ENCODE measurements at regions not wholly inside any gene's neighbourhood (a gene's known extent, or its start where the extent isn't known, plus 50 kb on each side); places are given as distances from the start of the nearest gene placed in this dataset.

DNA sequence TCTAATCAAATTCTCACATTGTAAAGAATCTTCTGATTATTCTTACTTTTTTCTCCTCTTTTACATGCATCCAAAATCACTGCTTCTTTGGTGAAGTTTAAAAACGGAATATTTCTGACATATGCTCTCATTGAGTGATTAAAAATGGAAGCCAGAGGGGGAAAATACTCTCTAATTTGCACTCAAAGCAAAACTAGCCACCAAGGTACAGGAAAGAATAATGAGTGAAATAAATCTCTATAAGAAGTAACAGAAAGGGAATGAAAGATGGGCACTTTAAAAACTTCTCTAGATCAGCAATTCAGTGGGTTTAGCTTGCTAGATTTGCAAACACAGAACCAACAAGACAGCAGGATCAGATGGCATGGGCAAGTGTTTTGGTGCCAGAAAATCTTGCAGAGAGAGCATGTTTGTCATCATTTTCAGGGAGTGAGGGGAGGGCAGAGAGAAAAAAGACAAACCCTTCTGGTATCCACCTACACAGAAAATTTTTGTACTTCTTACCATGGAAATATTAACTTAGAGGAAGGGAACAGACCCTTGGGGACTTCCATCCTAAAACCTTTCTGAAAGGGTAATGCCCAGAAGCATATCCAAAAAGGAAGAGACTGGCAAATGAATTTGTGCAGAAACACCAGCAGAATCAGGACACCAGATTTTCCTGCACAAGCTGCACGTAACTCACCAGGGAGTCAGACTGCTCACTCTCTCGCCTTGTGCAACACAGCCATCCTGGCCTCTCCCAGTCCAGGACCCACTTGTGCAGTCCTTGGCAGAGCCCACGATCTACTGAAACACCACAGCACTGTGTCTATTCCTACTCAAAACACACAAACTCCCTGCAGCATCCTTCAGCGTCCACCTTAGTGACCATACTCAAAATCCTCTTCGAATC is 270.2 kb upstream of the PRDM1 start:
- DNase-seq (ENCODE audit: low spot score) = no peak

GRCh38 chr6:105814745-105815536 is 271.2 kb upstream of the PRDM1 start:
- DNase-seq (ENCODE audit: low spot score) = no peak

DNA sequence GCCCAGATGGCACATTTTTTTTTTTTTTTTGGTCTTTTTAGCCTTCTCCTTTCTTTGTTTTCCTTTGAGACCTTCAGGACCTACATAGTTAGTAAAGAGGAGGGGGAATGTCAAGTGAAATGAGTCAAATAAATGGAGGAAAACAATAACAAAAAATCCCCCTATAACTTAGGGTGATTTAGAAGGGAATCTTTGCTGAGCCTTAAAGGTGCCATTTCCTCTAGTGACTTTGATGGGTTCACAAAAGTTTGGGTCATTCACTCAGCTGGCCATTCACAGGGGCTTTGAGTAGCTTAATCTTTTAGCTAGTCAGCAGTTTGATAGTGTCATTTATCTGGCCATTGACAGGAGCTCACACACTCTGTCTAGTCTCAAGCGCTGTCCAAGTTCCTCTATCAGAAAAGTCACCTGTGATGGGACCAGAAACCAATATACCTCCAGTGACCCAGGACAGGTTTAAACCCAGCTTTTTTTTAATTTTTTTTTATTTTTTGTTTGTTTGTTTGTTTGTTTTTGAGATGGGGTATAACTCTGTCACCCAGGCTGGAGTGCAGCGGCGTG is 275.1 kb upstream of the PRDM1 start:
- DNase-seq (ENCODE audit: low spot score) = no peak

- DNase-seq (ENCODE audit: low spot score) = peak; percentile 81
These were observed 275.8 kb upstream of the PRDM1 start for GRCh38 chr6:105810105-105810921.

- no peak for DNase-seq (ENCODE audit: low spot score)
These were observed 277.6 kb upstream of the PRDM1 start for GRCh38 chr6:105808571-105808970.

- no peak for DNase-seq (ENCODE audit: low spot score)
These were observed 278.2 kb upstream of the PRDM1 start for GRCh38 chr6:105807905-105808304.

GRCh38 chr6:105806486-105806920 is 279.6 kb upstream of the PRDM1 start:
- DNase-seq (ENCODE audit: low spot score) = no peak

DNA sequence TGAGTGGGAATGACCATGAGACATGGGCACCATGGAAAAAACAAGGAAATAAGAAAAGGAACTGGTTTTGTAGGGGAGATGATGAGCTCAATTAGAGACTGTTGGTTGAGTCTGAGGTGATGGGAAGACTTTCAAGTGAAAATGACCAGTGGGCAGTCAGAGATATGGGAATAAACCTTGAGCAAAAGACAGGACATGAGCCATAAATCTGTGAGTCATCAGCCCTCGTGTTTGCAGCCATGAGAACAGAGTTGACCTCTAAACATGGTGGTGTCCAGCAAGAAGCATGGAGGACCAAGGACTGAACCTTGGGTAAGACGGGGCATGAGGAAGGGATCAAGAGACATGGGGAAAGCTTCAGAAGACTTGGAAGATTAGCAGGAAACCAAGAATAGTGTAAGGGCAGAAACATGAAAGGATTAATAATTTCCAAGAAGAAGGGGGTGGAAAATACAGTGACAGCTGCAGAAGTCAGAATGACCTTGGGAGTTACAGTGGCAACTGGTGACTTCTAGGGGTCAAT is 280.6 kb upstream of the PRDM1 start:
- DNase-seq (ENCODE audit: low spot score) = no peak

GRCh38 chr6:105804424-105804823 is 281.7 kb upstream of the PRDM1 start:
- peak; percentile 22 for DNase-seq (ENCODE audit: low spot score)

GRCh38 chr6:105804000-105804399 is 282.1 kb upstream of the PRDM1 start:
- no peak for DNase-seq (ENCODE audit: low spot score)

GRCh38 chr6:105803442-105803841 is 282.7 kb upstream of the PRDM1 start:
- no peak for DNase-seq (ENCODE audit: low spot score)

- no peak for DNase-seq (ENCODE audit: low spot score)
These were observed 283.4 kb upstream of the PRDM1 start for GRCh38 chr6:105802703-105803102.

DNA sequence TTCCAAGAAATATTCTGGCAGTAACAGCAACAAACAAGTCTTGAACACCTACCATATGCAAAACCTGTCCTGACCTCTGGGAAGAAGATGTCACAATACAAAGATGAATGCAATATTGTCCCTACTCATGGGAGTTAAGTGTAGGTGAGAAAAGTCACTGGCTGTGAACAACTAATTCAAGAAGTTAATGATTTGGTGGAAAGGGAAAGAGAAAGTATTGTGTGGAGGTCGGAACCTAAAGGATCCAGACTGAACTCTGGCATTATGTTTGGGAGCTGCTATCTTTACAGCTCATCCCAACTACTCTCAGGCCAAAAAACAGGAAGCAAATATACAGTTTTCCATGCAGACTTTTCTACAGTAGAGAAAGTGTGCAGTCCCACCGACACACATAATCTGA is 285.3 kb upstream of the PRDM1 start:
- no peak for DNase-seq (ENCODE audit: low spot score)

DNA sequence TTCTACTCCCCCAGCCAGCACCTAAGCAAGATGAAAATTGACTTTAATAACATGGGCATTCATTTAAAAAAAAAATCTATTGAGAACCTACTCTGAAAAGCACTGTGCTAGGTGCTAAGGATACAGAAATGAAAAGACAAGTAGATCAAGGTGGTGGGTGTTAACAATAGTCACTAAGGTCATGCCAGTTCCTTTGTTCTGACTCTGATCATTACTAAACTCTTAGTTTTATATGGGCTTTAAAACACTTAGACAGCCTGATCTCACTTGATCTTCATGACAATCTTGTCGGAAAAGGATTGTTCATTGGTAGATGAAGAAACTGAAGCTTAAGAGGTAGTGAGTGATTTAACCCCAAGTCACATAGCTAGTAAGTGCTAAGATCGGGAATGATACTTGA is 285.7 kb upstream of the PRDM1 start:
- DNase-seq (ENCODE audit: low spot score) = no peak

- DNase-seq (ENCODE audit: low spot score) = peak; percentile 20
These were observed 287.1 kb upstream of the PRDM1 start for GRCh38 chr6:105799056-105799455.

- peak; percentile 84 for DNase-seq (ENCODE audit: low spot score)
These were observed 288.1 kb upstream of the PRDM1 start for GRCh38 chr6:105797983-105798453.

DNA sequence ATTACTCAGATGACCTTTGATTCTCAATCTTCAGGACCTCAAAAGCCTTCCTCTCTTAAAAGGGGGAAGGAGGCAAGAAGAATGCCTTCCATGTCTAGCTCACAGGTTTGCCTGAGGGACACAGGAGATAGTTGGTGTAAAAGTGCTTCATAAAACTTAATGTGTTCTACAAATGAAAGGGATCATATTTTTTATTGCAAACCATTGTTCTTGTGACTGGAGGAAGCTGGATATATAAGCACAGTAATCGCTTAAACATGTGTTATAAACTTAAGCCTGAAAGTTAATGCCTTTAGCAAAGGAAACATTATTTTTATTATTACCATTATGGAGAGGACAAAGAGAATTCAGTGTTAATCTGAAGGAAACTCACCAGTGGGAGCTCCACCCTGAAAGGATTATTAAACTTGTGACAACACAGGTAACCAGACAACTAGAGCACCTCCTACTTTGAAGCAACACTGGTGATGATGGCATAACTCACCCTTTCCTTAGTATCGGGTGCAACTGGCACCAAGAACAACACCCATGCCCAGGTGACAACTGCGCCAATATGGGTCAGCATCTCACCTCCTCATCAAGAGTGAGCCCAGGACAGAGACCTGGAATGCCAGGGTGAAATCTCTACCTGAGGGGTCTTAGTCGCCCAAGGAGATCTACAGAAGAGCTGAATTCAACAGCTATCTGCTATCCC is 288.7 kb upstream of the PRDM1 start:
- DNase-seq (ENCODE audit: low spot score) = no peak

GRCh38 chr6:105795913-105796517 is 290.1 kb upstream of the PRDM1 start:
- DNase-seq (ENCODE audit: low spot score) = no peak

- no peak for DNase-seq (ENCODE audit: low spot score)
These were observed 290.8 kb upstream of the PRDM1 start for GRCh38 chr6:105795366-105795765.

GRCh38 chr6:105794870-105795269 is 291.3 kb upstream of the PRDM1 start:
- no peak for DNase-seq (ENCODE audit: low spot score)
